Caco-2 (cell line): ENCODE measurements at regions not wholly inside any gene's neighbourhood (a gene's known extent, or its start where the extent isn't known, plus 50 kb on each side); places are given as distances from the start of the nearest gene placed in this dataset.

Source experiments
- BruUV-seq: library from RNA; stranded (reverse); fragments of 400-500 nt; replicated peaks from 2 replicates; lab custom pipeline; 2021; lab: Mats Ljungman, UMichigan
- CTCF ChIA-PET: fragments of 300-600 bp; sonication (Branson Sonifier 250); formaldehyde crosslinking; loops from one replicate; lab custom pipeline; 2022; ENCODE audit warnings: antibody characterized with exemption; lab: Charles Lee
- POLR2A ChIA-PET: fragments of 300-600 bp; sonication (Branson Sonifier 250); formaldehyde crosslinking; loops from one replicate; lab custom pipeline; 2022; ENCODE audit warnings: antibody characterized with exemption; lab: Charles Lee
- DNase-seq, 2 experiments: peaks; one replicate each; pipeline versions ENCODE4 v3.0.0 to v3.0.0-alpha.2; 2020 to 2022
- H3K27me3 ChIP-seq: replicated peaks from 2 replicates; pipeline ENCODE4 v1.6.0; 2011; ENCODE audit warnings: low read length; ENCODE audit not compliant: control insufficient read depth, insufficient read depth
- H3K36me3 ChIP-seq: 2 replicates; pipeline ENCODE4 v1.5.1; 2011; ENCODE audit warnings: low read length; ENCODE audit not compliant: control insufficient read depth, insufficient read depth
- H3K4me1 ChIP-seq: fragments of 250-450 bp; sonication (Bioruptor Pico); 2 replicates; pipeline ENCODE4 v1.5.1; 2020; ENCODE audit warnings: mild to moderate bottlenecking
- H3K4me3 ChIP-seq: 2 replicates; pipeline ENCODE4 v1.5.1; 2011; ENCODE audit warnings: low read depth, mild to moderate bottlenecking, control low read depth, low read length
- H3K9me3 ChIP-seq: fragments of 250-450 bp; sonication (Bioruptor Pico); 2 replicates; pipeline ENCODE4 v1.5.1; 2020; ENCODE audit warnings: mild to moderate bottlenecking, moderate library complexity
- H3K27ac Mint-ChIP-seq: one replicate; pipeline ENCODE4 v1.8.0; 2022; ENCODE audit warnings: mixed read lengths; ENCODE audit not compliant: unreplicated experiment
- H3K27me3 Mint-ChIP-seq: one replicate; pipeline ENCODE4 v1.8.0; 2022; ENCODE audit warnings: mixed read lengths; ENCODE audit not compliant: insufficient read depth, unreplicated experiment
- H3K36me3 Mint-ChIP-seq: one replicate; pipeline ENCODE4 v1.8.0; 2022; ENCODE audit warnings: mild to moderate bottlenecking, mixed read lengths; ENCODE audit not compliant: insufficient read depth, unreplicated experiment
- H3K4me1 Mint-ChIP-seq: one replicate; pipeline ENCODE4 v1.8.0; 2022; ENCODE audit warnings: low read depth, mixed read lengths; ENCODE audit not compliant: unreplicated experiment
- H3K4me3 Mint-ChIP-seq: one replicate; pipeline ENCODE4 v1.8.0; 2022; ENCODE audit warnings: mild to moderate bottlenecking, moderate library complexity, mixed read lengths; ENCODE audit not compliant: unreplicated experiment
- H3K9me3 Mint-ChIP-seq: one replicate; pipeline ENCODE4 v1.8.0; 2022; ENCODE audit warnings: mixed read lengths; ENCODE audit not compliant: unreplicated experiment
- intact Hi-C: fragments of 100-400 bp; cut with micrococcal nuclease; formaldehyde crosslinking; loops from one replicate; pipeline ENCODE4 v1.10.0; 2022; ENCODE audit not compliant: unreplicated experiment
- TF ChIP-seq, protein P1 (sequence below), 2 experiments: fragments of 200-600 bp in 1 of 2; IDR thresholded peaks; 1 replicate in 1 of 2; 2 replicates in 1 of 2; pipeline versions ENCODE4 v1.5.1 to v1.8.0; 2011 to 2022; ENCODE audit warnings: antibody characterized with exemption in 1 of 2, control low read depth in 1 of 2, inconsistent platforms in 1 of 2, low read depth in 1 of 2, low read length in 1 of 2, mild to moderate bottlenecking in 1 of 2, moderate library complexity in 1 of 2; ENCODE audit not compliant: insufficient read depth in 1 of 2, severe bottlenecking in 1 of 2, unreplicated experiment in 1 of 2

DNA sequence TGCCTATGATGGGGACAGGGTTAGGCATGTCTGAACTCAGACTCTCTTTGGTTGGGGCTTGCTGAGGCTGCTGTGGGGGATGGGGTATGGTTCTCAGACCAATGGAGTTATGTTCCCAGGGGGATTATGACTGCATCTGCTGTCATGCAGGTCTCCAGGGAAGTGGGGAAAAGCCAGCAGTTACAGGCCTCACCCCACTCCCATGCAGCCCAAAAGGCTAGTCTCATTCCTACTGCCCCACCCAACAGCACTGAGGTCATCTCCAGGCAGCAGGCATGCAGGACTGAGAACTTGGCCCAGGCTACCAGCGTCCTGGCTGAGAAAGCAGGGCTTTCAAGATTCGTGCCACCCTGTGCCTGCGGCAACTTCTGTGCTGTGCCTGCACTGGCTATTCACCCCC lies 373.3 kb downstream of the HTR7 start:
- intact Hi-C loops = no loop called here
- no peak for DNase-seq
- H3K36me3 Mint-ChIP-seq = no peaks in the 10 kb centered on the region
- BruUV-seq = no TSS peak
- no peak overlapping the region for H3K4me3 Mint-ChIP-seq
- no peaks in the 10 kb centered on the region for H3K4me1 Mint-ChIP-seq
- no peaks in the 10 kb centered on the region for H3K27me3 Mint-ChIP-seq
- ChIA-PET CTCF (no interaction called here), POLR2A (no interaction called here)
- H3K27ac Mint-ChIP-seq = no peak overlapping the region
- Histone ChIP-seq H3K4me1 (no peaks in the 10 kb centered on the region), H3K36me3 (no peaks in the 10 kb centered on the region), H3K27me3 (no peaks in the 10 kb centered on the region), H3K4me3 (no peak overlapping the region), H3K9me3 (no peaks in the 10 kb centered on the region)
- TF ChIP-seq, protein P1, sequence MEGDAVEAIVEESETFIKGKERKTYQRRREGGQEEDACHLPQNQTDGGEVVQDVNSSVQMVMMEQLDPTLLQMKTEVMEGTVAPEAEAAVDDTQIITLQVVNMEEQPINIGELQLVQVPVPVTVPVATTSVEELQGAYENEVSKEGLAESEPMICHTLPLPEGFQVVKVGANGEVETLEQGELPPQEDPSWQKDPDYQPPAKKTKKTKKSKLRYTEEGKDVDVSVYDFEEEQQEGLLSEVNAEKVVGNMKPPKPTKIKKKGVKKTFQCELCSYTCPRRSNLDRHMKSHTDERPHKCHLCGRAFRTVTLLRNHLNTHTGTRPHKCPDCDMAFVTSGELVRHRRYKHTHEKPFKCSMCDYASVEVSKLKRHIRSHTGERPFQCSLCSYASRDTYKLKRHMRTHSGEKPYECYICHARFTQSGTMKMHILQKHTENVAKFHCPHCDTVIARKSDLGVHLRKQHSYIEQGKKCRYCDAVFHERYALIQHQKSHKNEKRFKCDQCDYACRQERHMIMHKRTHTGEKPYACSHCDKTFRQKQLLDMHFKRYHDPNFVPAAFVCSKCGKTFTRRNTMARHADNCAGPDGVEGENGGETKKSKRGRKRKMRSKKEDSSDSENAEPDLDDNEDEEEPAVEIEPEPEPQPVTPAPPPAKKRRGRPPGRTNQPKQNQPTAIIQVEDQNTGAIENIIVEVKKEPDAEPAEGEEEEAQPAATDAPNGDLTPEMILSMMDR (IDR thresholded peaks at IDR 0.05; ENCODE audit: insufficient read depth in 1 of 2, low read depth in 1 of 2, low read length in 1 of 2, severe bottlenecking in 1 of 2, unreplicated experiment in 1 of 2) = no peak
- no peaks in the 10 kb centered on the region for H3K9me3 Mint-ChIP-seq

DNA sequence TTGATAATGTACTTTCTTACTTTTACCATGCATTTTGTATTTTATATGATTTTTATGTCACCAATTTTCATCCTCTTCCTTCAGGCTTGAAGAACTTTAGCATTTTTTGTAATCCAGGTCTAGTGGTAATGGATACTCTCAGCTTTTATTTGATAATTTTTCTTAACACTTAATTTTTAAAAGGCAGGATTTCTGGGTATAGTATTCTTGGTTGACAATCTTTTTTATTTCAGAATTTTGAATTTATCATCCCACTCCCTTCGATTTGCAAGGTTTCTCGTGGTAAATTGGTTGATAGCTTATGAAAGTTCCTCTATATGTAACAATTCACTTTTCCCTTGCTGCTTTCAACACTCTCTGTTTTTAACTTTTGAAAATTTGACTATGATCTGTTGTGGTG lies 363.7 kb downstream of the HTR7 start:
- Mint-ChIP-seq H3K27me3 (no peaks in the 10 kb centered on the region), H3K9me3 (peaks cover 38% of the 10 kb centered on the region), H3K27ac (no peak overlapping the region), H3K4me3 (no peak overlapping the region), H3K36me3 (no peaks in the 10 kb centered on the region), H3K4me1 (no peaks in the 10 kb centered on the region)
- intact Hi-C loops = no loop called here
- peaks cover 8% of the 10 kb centered on the region for H3K9me3 ChIP-seq
- BruUV-seq = no TSS peak
- TF ChIP-seq, protein P1 (IDR thresholded peaks at IDR 0.05; ENCODE audit: insufficient read depth in 1 of 2, low read depth in 1 of 2, low read length in 1 of 2, severe bottlenecking in 1 of 2, unreplicated experiment in 1 of 2) = no peak
- POLR2A ChIA-PET = no interaction called here
- no peak overlapping the region for H3K4me3 ChIP-seq
- H3K4me1 ChIP-seq = no peaks in the 10 kb centered on the region
- no peak for DNase-seq
- no peaks in the 10 kb centered on the region for H3K27me3 ChIP-seq
- no peaks in the 10 kb centered on the region for H3K36me3 ChIP-seq
- CTCF ChIA-PET = no interaction called here

DNA sequence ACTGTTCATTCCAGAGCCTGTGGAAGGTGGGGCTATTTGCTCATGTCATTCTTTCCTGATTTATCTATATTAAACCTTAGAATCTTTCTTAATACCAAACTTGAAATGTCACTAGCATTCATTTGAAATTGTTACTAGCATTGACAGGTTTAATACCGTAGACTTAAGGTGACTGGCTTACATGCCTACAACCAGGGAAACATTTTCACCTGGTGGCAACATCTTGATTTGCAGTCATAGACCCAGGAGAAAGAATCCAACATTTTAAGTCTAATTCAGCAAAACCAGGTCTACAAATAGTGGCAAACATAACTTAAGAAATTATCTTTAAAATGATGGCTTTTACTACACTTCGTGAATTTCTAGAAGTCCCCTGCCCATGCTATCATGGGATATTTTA lies 353.7 kb downstream of the HTR7 start:
- H3K4me1 Mint-ChIP-seq = no peaks in the 10 kb centered on the region
- intact Hi-C loops = no loop called here

More for the DNA sequence above, 353.7 kb downstream of the HTR7 start:
- TF ChIP-seq, protein P1 (IDR thresholded peaks at IDR 0.05; ENCODE audit: insufficient read depth in 1 of 2, low read depth in 1 of 2, low read length in 1 of 2, severe bottlenecking in 1 of 2, unreplicated experiment in 1 of 2) = no peak
- POLR2A ChIA-PET = no interaction called here
- Mint-ChIP-seq H3K36me3 (no peaks in the 10 kb centered on the region), H3K27me3 (no peaks in the 10 kb centered on the region), H3K27ac (no peak overlapping the region), H3K4me3 (no peak overlapping the region), H3K9me3 (no peaks in the 10 kb centered on the region)
- CTCF ChIA-PET = no interaction called here
- Histone ChIP-seq H3K4me3 (no peak overlapping the region), H3K36me3 (no peaks in the 10 kb centered on the region), H3K27me3 (no peaks in the 10 kb centered on the region; the same call in 1 of the 2 replicates), H3K4me1 (no peaks in the 10 kb centered on the region), H3K9me3 (no peaks in the 10 kb centered on the region)
- BruUV-seq = no TSS peak
- no peak for DNase-seq
